K562 (cell line): ENCODE measurements at regions not wholly inside any gene's neighbourhood (a gene's known extent, or its start where the extent isn't known, plus 50 kb on each side); places are given as distances from the start of the nearest gene placed in this dataset.

Experiments used
- ATAC-seq: fragments of 200-7000 bp; cut with Tn5 transposase; 3 replicates; pipeline ENCODE4 v1.9.1; 2020; ENCODE audit warnings: moderate library complexity
- BruUV-seq: library from RNA; stranded (reverse); fragments of 400-500 nt; replicated peaks from 2 replicates; lab custom pipeline; 2021; lab: Mats Ljungman, UMichigan
- CTCF ChIA-PET: fragments of 300-600 bp; formaldehyde crosslinking; extraction: SDS; loops from one replicate; lab custom pipeline; 2021; ENCODE audit warnings: low intra/inter-chr PET ratio; lab: Yijun Ruan, JAX
- POLR2A ChIA-PET: fragments of 300-600, 350-650 bp; sonication (Branson Sonifier 250); formaldehyde crosslinking; extraction: SDS; loops from one replicate; lab custom pipeline; 2021; ENCODE audit warnings: antibody characterized with exemption, inconsistent platforms; lab: Yijun Ruan, JAX
- DNase-seq, 4 experiments: peaks; one replicate each; pipeline versions ENCODE4 v3.0.0 to v3.0.0-alpha.2; 2011 to 2018; ENCODE audit warnings: low spot score in 3 of 4, mixed read lengths in 3 of 4; ENCODE audit errors: extremely low read depth in 1 of 4
- FAIRE-seq: peaks from 2 replicates; lab custom pipeline; 2011; peaks lifted over from hg19 to GRCh38; lab: Jason Lieb, UNC
- H2AFZ ChIP-seq: 2 replicates; pipeline ENCODE4 v1.6.0; 2011; ENCODE audit warnings: low read depth, low read length, control low read depth, inconsistent platforms
- H3K27ac ChIP-seq: fragments of 200-600 bp; 3 replicates; pipeline ENCODE4 v1.8.0; 2011; ENCODE audit warnings: low read depth, mild to moderate bottlenecking, control low read depth, inconsistent platforms, low read length, moderate library complexity, mixed read lengths; ENCODE audit errors: extremely low read depth
- H3K27me3 ChIP-seq, 2 experiments: fragments of 300-600 bp in 1 of 2; 2 replicates in 1 of 2; 3 replicates in 1 of 2; pipeline versions ENCODE4 v1.6.0 to v1.8.0; 2011; ENCODE audit warnings: inconsistent platforms in 2 of 2, low read length in 2 of 2, mild to moderate bottlenecking in 1 of 2, mixed read lengths in 1 of 2, moderate library complexity in 1 of 2; ENCODE audit not compliant: control insufficient read depth in 2 of 2, insufficient read depth in 2 of 2
- H3K36me3 ChIP-seq: fragments of 300-600 bp; 3 replicates; pipeline ENCODE4 v1.8.0; 2011; ENCODE audit warnings: mild to moderate bottlenecking, low read length, inconsistent platforms; ENCODE audit not compliant: control insufficient read depth, insufficient read depth
- H3K4me1 ChIP-seq, 2 experiments: fragments of 200-600 bp in 1 of 2; replicated peaks in 1 of 2; 2 replicates in 1 of 2; 3 replicates in 1 of 2; pipeline versions ENCODE4 v1.5.1 to v1.8.0; 2011; ENCODE audit warnings: inconsistent platforms in 2 of 2, low read length in 2 of 2, mild to moderate bottlenecking in 1 of 2, mixed read lengths in 1 of 2, moderate library complexity in 1 of 2; ENCODE audit not compliant: control insufficient read depth in 2 of 2, insufficient read depth in 2 of 2
- H3K4me2 ChIP-seq: 2 replicates; pipeline ENCODE4 v1.6.1; 2011; ENCODE audit warnings: low read length, control low read depth, inconsistent platforms, mixed read lengths; ENCODE audit not compliant: insufficient read depth
- H3K4me3 ChIP-seq: fragments of 200-600 bp; sonication (generic), shearing (Covaris generic); 2 replicates; pipeline ENCODE4 v1.5.1; 2016; ENCODE audit warnings: control low read depth, inconsistent platforms
- H3K79me2 ChIP-seq: fragments of 200-600 bp; 3 replicates; pipeline ENCODE4 v1.8.0; 2011; ENCODE audit warnings: low read length, inconsistent platforms; ENCODE audit not compliant: control insufficient read depth, insufficient read depth
- H3K9ac ChIP-seq, 2 experiments: 2 replicates each; pipeline versions ENCODE4 v1.6.0 to v1.6.1; 2011; ENCODE audit warnings: low read depth in 2 of 2, low read length in 2 of 2, control low read depth in 1 of 2, inconsistent platforms in 1 of 2, mild to moderate bottlenecking in 1 of 2, mixed read lengths in 1 of 2; ENCODE audit not compliant: insufficient read depth in 1 of 2
- H3K9me1 ChIP-seq: one replicate; pipeline ENCODE4 v1.6.0; 2011; ENCODE audit warnings: inconsistent platforms, mild to moderate bottlenecking, low read length, moderate library complexity; ENCODE audit not compliant: control insufficient read depth, insufficient read depth
- H3K9me3 ChIP-seq: replicated peaks from 2 replicates; pipeline ENCODE4 v1.5.1; 2011; ENCODE audit warnings: low read depth, low read length, inconsistent platforms; ENCODE audit not compliant: control insufficient read depth, insufficient read depth
- H4K20me1 ChIP-seq: replicated peaks from 2 replicates; pipeline ENCODE4 v1.6.1; 2011; ENCODE audit warnings: low read length, inconsistent platforms, mixed read lengths; ENCODE audit not compliant: control insufficient read depth, insufficient read depth
- ADNP ChIP-seq: fragments of 200-800 bp; sonication (Bioruptor generic); IDR thresholded peaks from 2 replicates; pipeline ENCODE4 v1.6.1; 2016; ENCODE audit warnings: missing genetic modification characterization, missing compliant biosample characterization
- CTBP1 ChIP-seq: fragments of 450-650 bp; IDR thresholded peaks from 2 replicates; pipeline ENCODE4 v1.6.1; 2016; ENCODE audit warnings: borderline replicate concordance
- E2F1 ChIP-seq: sonication (generic); formaldehyde crosslinking; IDR thresholded peaks from 2 replicates; pipeline ENCODE4 v1.8.1; 2023; ENCODE audit warnings: mild to moderate bottlenecking, missing genetic modification reagents, moderate library complexity
- FOXK1 ChIP-seq: sonication (generic); formaldehyde crosslinking; IDR thresholded peaks from 2 replicates; pipeline ENCODE4 v1.8.0; 2022; ENCODE audit warnings: missing genetic modification reagents, mild to moderate bottlenecking, borderline replicate concordance
- MGA ChIP-seq: fragments of 450-650 bp; IDR thresholded peaks from 2 replicates; pipeline ENCODE4 v1.6.1; 2016; ENCODE audit warnings: mild to moderate bottlenecking, moderate library complexity
- PTBP1 ChIP-seq: fragments of 200-400 bp; formaldehyde crosslinking; IDR thresholded peaks from 2 replicates; pipeline ENCODE4 v1.6.1; 2017; ENCODE audit warnings: low read depth, low read length
- RHOXF2B ChIP-seq: fragments of 250-450 bp; sonication (Bioruptor Pico); conservative IDR thresholded peaks from 2 replicates; pipeline ENCODE4 v1.5.1; 2021
- ZNF384 ChIP-seq: IDR thresholded peaks from 2 replicates; pipeline ENCODE4 v1.6.1; 2012; ENCODE audit warnings: low read depth, low read length, improper control_type of control experiment
- WGBS: fragments of 100-300 bp; shearing (Covaris generic); methylation state at CpG from one replicate; pipeline ENCODE4 v1.1.6; 2016; ENCODE audit warnings: low coverage, mixed read lengths; ENCODE audit not compliant: insufficient coverage; ENCODE audit errors: missing lambda C conversion rate; 5-methylcytosine and 5-hydroxymethylcytosine counted together
- in situ Hi-C: fragments of 300-500 bp; cut with MboI; formaldehyde crosslinking; loops from 4 replicates; pipeline ENCODE4 v1.15.0; 2018; ENCODE audit warnings: inconsistent platforms, mixed read lengths
- intact Hi-C: fragments of 100-400 bp; cut with micrococcal nuclease; formaldehyde crosslinking; loops from 2 replicates; pipeline ENCODE4 v1.14.2; 2022
- TF ChIP-seq, protein P1 (sequence below): sonication (generic); formaldehyde crosslinking; IDR thresholded peaks from 2 replicates; pipeline ENCODE4 v1.8.0; 2022; ENCODE audit warnings: mild to moderate bottlenecking, missing genetic modification reagents, borderline replicate concordance

- Histone ChIP-seq H3K9me3 (no peaks in the 10 kb centered on the region), H3K9ac (no peak overlapping the region), H4K20me1 (no peaks in the 10 kb centered on the region), H3K4me3 (no peak overlapping the region), H2AFZ (no peak overlapping the region), H3K36me3 (no peaks in the 10 kb centered on the region), H3K4me2 (no peak overlapping the region), H3K9me1 (no peaks in the 10 kb centered on the region), H3K79me2 (no peaks in the 10 kb centered on the region), H3K4me1 (no peaks in the 10 kb centered on the region), H3K27me3 (no peaks in the 10 kb centered on the region), H3K27ac (no peak overlapping the region)
- BruUV-seq: no TSS peak
- intact Hi-C loops: no loop called here
- in situ Hi-C loops: no loop called here
- no peak for ATAC-seq
- ChIA-PET POLR2A (no interaction called here), CTCF (no interaction called here)
- 3% methylated on average over 4 of the region's 4 CpGs for WGBS
- no peak for DNase-seq
- no peak for FAIRE-seq
- TF ChIP-seq ZNF384: no peak
- no peak for TF ChIP-seq RHOXF2B (CRISPR knock-in tag)
- no peak for TF ChIP-seq MGA
- TF ChIP-seq E2F1 (CRISPR knock-in tag): no peak
- TF ChIP-seq CTBP1: no peak
- no peak for TF ChIP-seq PTBP1
- TF ChIP-seq, protein P1, sequence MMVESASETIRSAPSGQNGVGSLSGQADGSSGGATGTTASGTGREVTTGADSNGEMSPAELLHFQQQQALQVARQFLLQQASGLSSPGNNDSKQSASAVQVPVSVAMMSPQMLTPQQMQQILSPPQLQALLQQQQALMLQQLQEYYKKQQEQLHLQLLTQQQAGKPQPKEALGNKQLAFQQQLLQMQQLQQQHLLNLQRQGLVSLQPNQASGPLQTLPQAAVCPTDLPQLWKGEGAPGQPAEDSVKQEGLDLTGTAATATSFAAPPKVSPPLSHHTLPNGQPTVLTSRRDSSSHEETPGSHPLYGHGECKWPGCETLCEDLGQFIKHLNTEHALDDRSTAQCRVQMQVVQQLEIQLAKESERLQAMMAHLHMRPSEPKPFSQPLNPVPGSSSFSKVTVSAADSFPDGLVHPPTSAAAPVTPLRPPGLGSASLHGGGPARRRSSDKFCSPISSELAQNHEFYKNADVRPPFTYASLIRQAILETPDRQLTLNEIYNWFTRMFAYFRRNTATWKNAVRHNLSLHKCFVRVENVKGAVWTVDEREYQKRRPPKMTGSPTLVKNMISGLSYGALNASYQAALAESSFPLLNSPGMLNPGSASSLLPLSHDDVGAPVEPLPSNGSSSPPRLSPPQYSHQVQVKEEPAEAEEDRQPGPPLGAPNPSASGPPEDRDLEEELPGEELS (CRISPR knock-in tag): no peak
- no peak for TF ChIP-seq FOXK1
- no peak for TF ChIP-seq ADNP (tag)
These were observed 347.0 kb downstream of the GATA3 start for GRCh38 chr10:8401531-8401930.
